Ascending aorta (tissue), 2 donors: ENCODE measurements at regions not wholly inside any gene's neighbourhood (a gene's known extent, or its start where the extent isn't known, plus 50 kb on each side); places are given as distances from the start of the nearest gene placed in this dataset.

Experiments used
- DNase-seq, 2 donors: peaks; one replicate each; pipeline ENCODE4 v3.0.0-alpha.2; 2019; ENCODE audit warnings: low spot score in 2 of 2
- H3K27ac ChIP-seq, 2 donors: fragments of 200-600 bp; sonication (generic); one replicate each; pipeline ENCODE4 v1.5.1; 2016 to 2017; ENCODE audit warnings: mild to moderate bottlenecking in 1 of 2
- H3K27me3 ChIP-seq: fragments of 200-600 bp; sonication (generic); one replicate; pipeline ENCODE4 v1.5.1; 2017
- H3K36me3 ChIP-seq, 2 donors: fragments of 200-600 bp; sonication (generic); one replicate each; pipeline ENCODE4 v1.5.1; 2016
- H3K4me1 ChIP-seq, 2 donors: fragments of 200-600 bp; sonication (generic); one replicate each; pipeline ENCODE4 v1.5.1; 2016 to 2017; ENCODE audit warnings: mild to moderate bottlenecking in 1 of 2
- H3K4me3 ChIP-seq, 2 donors: fragments of 200-600 bp; sonication (generic); one replicate each; pipeline ENCODE4 v1.5.1; 2016 to 2017; ENCODE audit warnings: mild to moderate bottlenecking in 1 of 2
- H3K9me3 ChIP-seq, 2 donors: fragments of 200-600 bp; sonication (generic); one replicate each; pipeline ENCODE4 v1.5.1; 2016
- intact Hi-C: fragments of 100-400 bp; cut with DNase I; formaldehyde crosslinking; loops from one replicate; pipeline ENCODE4 v1.15.1; 2023
- TF ChIP-seq, protein P1 (sequence below), 3 experiments: fragments of 200-600 bp in 2 of 3; fragments of 450-650 bp in 1 of 3; sonication (generic) in 2 of 3; IDR thresholded peaks; one replicate each; pipeline ENCODE4 v1.5.1; 2016 to 2019; ENCODE audit warnings: antibody characterized with exemption in 3 of 3, mild to moderate bottlenecking in 1 of 3, moderate library complexity in 1 of 3

GRCh38 chr5:159765135-159765433, 151.2 kb upstream of the ADRA1B start:
- Histone ChIP-seq H3K27me3 (no peaks in the 10 kb centered on the region), H3K9me3 (no peaks in the 10 kb centered on the region), H3K4me3 (no peak overlapping the region), H3K27ac (peak overlapping the region; percentile 48 to 60), H3K36me3 (no peaks in the 10 kb centered on the region), H3K4me1 (peaks cover 3 to 16% of the 10 kb centered on the region in 2 donors)
- TF ChIP-seq, protein P1, sequence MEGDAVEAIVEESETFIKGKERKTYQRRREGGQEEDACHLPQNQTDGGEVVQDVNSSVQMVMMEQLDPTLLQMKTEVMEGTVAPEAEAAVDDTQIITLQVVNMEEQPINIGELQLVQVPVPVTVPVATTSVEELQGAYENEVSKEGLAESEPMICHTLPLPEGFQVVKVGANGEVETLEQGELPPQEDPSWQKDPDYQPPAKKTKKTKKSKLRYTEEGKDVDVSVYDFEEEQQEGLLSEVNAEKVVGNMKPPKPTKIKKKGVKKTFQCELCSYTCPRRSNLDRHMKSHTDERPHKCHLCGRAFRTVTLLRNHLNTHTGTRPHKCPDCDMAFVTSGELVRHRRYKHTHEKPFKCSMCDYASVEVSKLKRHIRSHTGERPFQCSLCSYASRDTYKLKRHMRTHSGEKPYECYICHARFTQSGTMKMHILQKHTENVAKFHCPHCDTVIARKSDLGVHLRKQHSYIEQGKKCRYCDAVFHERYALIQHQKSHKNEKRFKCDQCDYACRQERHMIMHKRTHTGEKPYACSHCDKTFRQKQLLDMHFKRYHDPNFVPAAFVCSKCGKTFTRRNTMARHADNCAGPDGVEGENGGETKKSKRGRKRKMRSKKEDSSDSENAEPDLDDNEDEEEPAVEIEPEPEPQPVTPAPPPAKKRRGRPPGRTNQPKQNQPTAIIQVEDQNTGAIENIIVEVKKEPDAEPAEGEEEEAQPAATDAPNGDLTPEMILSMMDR (IDR thresholded peaks at IDR 0.05) = no peak
- intact Hi-C loops = no loop called here
- DNase-seq = no peak

- Histone ChIP-seq H3K27me3 (no peaks in the 10 kb centered on the region), H3K36me3 (no peaks in the 10 kb centered on the region), H3K27ac (peak overlapping the region; percentile 48 to 60), H3K4me3 (no peak overlapping the region), H3K4me1 (peaks cover 3 to 16% of the 10 kb centered on the region in 2 donors), H3K9me3 (no peaks in the 10 kb centered on the region)
- intact Hi-C loops = no loop called here
- TF ChIP-seq, protein P1 (IDR thresholded peaks at IDR 0.05) = no peak
- no peak for DNase-seq
These were observed 150.3 kb upstream of the ADRA1B start for GRCh38 chr5:159765760-159766517.

DNA sequence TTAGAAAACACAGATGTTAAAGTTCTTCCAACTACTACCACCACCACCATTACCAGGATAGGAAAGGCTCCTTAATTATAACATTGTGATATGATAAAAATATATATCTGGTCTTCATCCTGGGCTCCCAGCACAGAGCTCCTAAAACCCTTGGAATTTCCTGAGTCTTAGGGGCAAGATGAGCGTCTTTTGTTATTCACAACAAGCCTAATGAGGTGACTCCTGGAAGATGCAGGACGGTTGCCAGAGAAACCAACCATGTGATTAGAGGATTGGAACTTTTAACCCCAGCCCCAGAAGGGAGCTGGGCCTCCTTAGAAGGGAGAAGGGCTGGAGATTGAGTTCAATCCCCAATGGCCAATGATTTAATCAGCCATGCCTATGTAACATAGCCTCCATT, 148.0 kb upstream of the ADRA1B start:
- no peak overlapping the region for H3K4me3 ChIP-seq
- peaks cover 3 to 23% of the 10 kb centered on the region in 2 donors for H3K4me1 ChIP-seq
- intact Hi-C loops = no loop called here
- no peak for DNase-seq
- H3K36me3 ChIP-seq = no peaks in the 10 kb centered on the region
- no peaks in the 10 kb centered on the region for H3K9me3 ChIP-seq
- TF ChIP-seq, protein P1 (IDR thresholded peaks at IDR 0.05) = no peak
- no peak overlapping the region for H3K27ac ChIP-seq
- H3K27me3 ChIP-seq = no peaks in the 10 kb centered on the region

DNA sequence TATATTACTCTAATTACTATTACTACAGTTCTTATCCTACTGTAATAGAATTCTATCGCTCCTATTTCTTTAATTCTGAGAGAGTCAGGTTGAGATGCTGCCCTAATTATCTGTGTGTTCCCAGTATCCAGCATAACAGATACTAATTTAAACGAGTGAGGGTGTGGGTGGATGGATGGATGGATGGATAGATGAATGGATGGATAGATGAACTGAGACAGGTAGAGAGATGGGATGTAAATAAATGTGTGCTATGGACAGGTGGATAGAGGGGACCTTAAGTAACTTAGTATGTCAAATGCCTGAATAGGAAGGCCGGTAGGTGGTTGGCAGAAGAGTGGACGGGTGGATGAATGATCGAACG, 143.6 kb upstream of the ADRA1B start:
- TF ChIP-seq, protein P1 (IDR thresholded peaks at IDR 0.05) = no peak
- H3K4me1 ChIP-seq = peaks cover 0 to 29% of the 10 kb centered on the region in 2 donors
- no peak for DNase-seq
- no peaks in the 10 kb centered on the region for H3K27me3 ChIP-seq
- peak overlapping the region in 1 of 2 donors; percentile 55 for H3K4me3 ChIP-seq
- peak overlapping the region; percentile 94 to 95 for H3K27ac ChIP-seq
- H3K9me3 ChIP-seq = no peaks in the 10 kb centered on the region
- intact Hi-C loops = loop anchor here (2.0 to 5.0 kb wide), 2 partner anchors 144 to 255 kb away; partner anchors contain the start of gene ADRA1B
- no peaks in the 10 kb centered on the region for H3K36me3 ChIP-seq

DNA sequence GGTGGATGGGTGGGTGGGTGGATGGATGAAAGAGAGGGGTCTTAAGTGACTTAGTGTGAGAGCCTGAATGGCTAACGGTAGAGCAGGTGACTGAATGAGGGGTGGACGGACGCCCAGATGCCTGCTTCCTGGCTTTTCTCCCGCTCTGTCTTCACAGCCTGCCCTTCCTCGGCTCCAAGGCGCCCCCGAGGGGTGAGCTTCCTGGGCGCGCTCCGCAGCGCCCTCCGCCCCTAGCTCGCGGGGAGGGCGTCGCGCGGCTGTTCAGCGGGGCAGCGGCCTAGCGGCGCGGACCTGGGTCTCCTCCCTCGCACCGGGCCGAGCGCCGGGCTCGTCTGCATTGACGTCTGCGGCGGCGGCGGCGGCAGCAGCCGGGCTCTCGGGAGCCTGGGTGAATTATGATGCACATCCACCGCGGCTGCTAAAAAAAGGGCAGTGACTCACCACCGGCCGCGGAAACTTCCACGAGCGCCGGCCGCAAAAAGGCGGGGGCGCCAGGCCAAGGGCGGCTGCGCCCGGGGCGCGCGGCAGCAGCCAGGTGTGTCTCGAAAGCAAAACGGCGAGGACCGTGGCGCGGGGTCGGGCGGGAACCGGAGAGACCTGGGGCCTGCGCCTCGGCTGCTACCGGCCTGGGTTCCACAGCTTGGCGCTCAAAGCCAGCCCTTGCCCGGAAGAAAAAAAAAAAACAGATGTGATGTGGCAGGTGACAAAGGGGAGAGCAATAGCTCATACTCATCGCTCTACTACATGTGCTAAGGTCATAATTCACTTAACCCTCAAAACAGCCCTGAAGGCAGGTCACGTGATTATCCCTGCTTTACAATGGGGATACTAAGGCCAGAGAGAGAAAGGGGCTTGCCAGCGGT, 143.0 kb upstream of the ADRA1B start:
- TF ChIP-seq, protein P1 (IDR thresholded peaks at IDR 0.05) = peak in 2 of 3 experiments; percentile 42 to 45
- H3K27me3 ChIP-seq = no peaks in the 10 kb centered on the region
- peak overlapping the region; percentile 94 to 95 for H3K27ac ChIP-seq
- H3K4me1 ChIP-seq = peaks cover 2 to 31% of the 10 kb centered on the region in 2 donors
- intact Hi-C loops = loop anchor here (2.0 to 5.0 kb wide), 2 partner anchors 144 to 256 kb away; partner anchors contain the start of gene ADRA1B
- H3K9me3 ChIP-seq = no peaks in the 10 kb centered on the region
- no peaks in the 10 kb centered on the region for H3K36me3 ChIP-seq
- peak; percentile 69 to 95 for DNase-seq
- H3K4me3 ChIP-seq = peak overlapping the region; percentile 36 to 55
